ENCODE measurements at regions not wholly inside any gene's neighbourhood (a gene's known extent, or its start where the extent isn't known, plus 50 kb on each side); places are given as distances from the start of the nearest gene placed in this dataset.

DNA sequence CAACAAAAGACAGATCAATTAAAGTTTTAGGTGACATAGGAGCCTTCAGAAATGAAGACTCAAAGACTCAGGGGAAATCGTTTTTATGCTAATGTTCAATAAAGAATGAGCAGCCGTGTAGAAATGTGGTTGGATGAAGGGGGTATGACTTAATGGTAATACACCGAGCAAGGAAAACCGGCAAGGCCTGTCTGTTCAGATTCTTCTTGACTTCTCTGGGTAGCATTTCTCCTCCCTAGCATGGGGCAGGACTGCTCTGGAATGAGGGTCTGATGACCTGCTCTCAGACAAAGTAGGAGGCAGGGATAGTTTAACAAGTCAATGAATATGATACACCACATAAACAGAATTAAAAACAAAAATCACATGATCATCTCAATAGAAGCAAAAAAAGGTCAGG is 487.4 kb downstream of the ZNF608 start:
- Histone ChIP-seq H3K9ac (ENCODE audit: low read depth, low read length) (no peak overlapping the region), H3K4me2 (ENCODE audit: low read length) (no peak overlapping the region), H3K36me3 (ENCODE audit: insufficient read depth, low read length) (no peaks in the 10 kb centered on the region), H3K9me3 (replicated peaks; ENCODE audit: low read length) (no peaks in the 10 kb centered on the region), H3K4me3 (ENCODE audit: low read length) (no peak overlapping the region), H3K27me3 (ENCODE audit: control insufficient read depth, insufficient read depth, low read length) (peaks cover 7% of the 10 kb centered on the region), H3K4me1 (ENCODE audit: control insufficient read depth, insufficient read depth, low read length) (no peaks in the 10 kb centered on the region)

DNA sequence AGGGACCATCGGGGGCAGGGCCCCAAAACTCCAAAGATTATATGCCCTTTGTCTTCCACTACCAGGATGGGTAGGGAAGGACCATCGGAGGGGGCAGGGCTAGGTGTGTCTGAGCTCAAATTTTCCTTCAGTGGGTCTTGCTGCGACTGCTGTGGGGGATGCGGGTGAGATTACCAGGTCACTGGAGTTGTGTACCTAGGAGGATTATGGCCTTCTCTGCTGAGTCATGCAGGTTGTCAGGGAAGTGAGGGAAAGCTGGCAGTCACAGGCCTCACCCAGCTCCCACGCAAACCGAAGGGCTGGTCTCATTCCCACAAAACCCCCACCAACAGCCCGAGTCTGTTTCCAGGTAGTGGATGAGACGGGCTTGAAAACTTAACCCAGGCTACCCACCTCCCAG is 489.4 kb downstream of the ZNF608 start:
- H3K9ac ChIP-seq (ENCODE audit: low read depth, low read length): no peak overlapping the region
- peaks cover 7% of the 10 kb centered on the region for H3K27me3 ChIP-seq (ENCODE audit: control insufficient read depth, insufficient read depth, low read length)
- no peaks in the 10 kb centered on the region for H3K36me3 ChIP-seq (ENCODE audit: insufficient read depth, low read length)
- no peaks in the 10 kb centered on the region for H3K4me1 ChIP-seq (ENCODE audit: control insufficient read depth, insufficient read depth, low read length)
- H3K4me2 ChIP-seq (ENCODE audit: low read length): no peak overlapping the region
- H3K4me3 ChIP-seq (ENCODE audit: low read length): no peak overlapping the region
- H3K9me3 ChIP-seq (replicated peaks; ENCODE audit: low read length): no peaks in the 10 kb centered on the region

DNA sequence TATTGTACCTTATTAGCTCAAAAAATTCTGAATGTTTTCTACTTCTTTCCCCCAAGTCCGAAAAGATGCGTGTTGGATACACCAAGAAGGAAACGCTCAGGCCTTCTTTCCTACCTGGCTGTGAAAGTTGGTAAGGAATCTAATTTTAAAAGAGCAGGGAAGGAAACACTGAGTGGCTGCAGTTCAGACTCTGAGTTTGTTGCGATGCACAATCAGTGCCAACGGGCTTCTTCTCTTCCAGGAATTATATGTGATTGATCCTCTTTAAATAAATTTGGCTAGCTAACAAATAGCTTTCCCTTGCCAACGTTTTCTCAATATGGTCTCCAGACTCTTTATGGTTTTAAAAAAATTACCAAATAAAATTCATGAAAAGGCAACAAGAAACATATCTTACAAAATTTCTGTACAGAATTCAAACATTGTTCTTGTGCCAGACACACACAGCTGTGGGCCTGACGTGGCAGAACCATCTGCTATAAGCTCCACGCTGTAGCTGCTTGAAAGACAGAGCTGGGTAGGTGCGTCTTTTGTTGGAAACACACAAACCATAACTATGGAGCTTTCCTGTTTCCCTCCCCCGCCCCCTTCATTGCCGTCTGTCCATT is 493.1 kb downstream of the ZNF608 start:
- Histone ChIP-seq H3K9me3 (replicated peaks; ENCODE audit: low read length) (no peaks in the 10 kb centered on the region), H3K4me3 (ENCODE audit: low read length) (no peak overlapping the region), H3K9ac (ENCODE audit: low read depth, low read length) (no peak overlapping the region), H3K36me3 (ENCODE audit: insufficient read depth, low read length) (no peaks in the 10 kb centered on the region), H3K4me2 (ENCODE audit: low read length) (no peak overlapping the region), H3K27me3 (ENCODE audit: control insufficient read depth, insufficient read depth, low read length) (no peaks in the 10 kb centered on the region), H3K4me1 (ENCODE audit: control insufficient read depth, insufficient read depth, low read length) (no peaks in the 10 kb centered on the region)

DNA sequence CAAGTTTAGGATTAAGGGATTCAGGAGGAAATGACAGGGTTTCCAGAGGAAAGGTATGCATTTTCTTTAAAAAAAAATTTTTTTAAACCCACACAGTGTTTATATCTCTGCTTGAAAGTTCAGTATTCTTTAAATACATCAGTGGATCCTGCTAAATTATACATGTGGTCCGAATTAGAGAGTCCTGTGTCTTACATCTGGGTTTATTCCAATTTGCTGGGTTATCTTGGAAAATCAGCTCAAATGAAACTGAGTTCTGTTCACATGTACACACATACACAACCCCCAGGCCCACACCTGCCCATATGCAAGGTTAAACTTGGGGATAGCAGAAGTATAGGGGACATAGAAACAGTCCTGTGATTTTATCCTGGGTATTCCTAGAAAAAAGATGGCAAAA is 493.7 kb downstream of the ZNF608 start:
- H3K9me3 ChIP-seq (replicated peaks; ENCODE audit: low read length): no peaks in the 10 kb centered on the region
- no peak overlapping the region for H3K4me2 ChIP-seq (ENCODE audit: low read length)
- H3K27me3 ChIP-seq (ENCODE audit: control insufficient read depth, insufficient read depth, low read length): no peaks in the 10 kb centered on the region
- H3K4me3 ChIP-seq (ENCODE audit: low read length): no peak overlapping the region
- no peaks in the 10 kb centered on the region for H3K4me1 ChIP-seq (ENCODE audit: control insufficient read depth, insufficient read depth, low read length)
- H3K36me3 ChIP-seq (ENCODE audit: insufficient read depth, low read length): no peaks in the 10 kb centered on the region
- no peak overlapping the region for H3K9ac ChIP-seq (ENCODE audit: low read depth, low read length)

GRCh38 chr5:124252191-124252638 is 494.2 kb downstream of the ZNF608 start:
- H3K9me3 ChIP-seq (replicated peaks; ENCODE audit: low read length): no peaks in the 10 kb centered on the region
- H3K4me2 ChIP-seq (ENCODE audit: low read length): no peak overlapping the region
- no peak overlapping the region for H3K9ac ChIP-seq (ENCODE audit: low read depth, low read length)
- no peaks in the 10 kb centered on the region for H3K36me3 ChIP-seq (ENCODE audit: insufficient read depth, low read length)
- H3K27me3 ChIP-seq (ENCODE audit: control insufficient read depth, insufficient read depth, low read length): no peaks in the 10 kb centered on the region
- H3K4me1 ChIP-seq (ENCODE audit: control insufficient read depth, insufficient read depth, low read length): no peaks in the 10 kb centered on the region
- no peak overlapping the region for H3K4me3 ChIP-seq (ENCODE audit: low read length)

- Histone ChIP-seq H3K4me3 (ENCODE audit: low read length) (no peak overlapping the region), H3K27me3 (ENCODE audit: control insufficient read depth, insufficient read depth, low read length) (no peaks in the 10 kb centered on the region), H3K4me2 (ENCODE audit: low read length) (no peak overlapping the region), H3K9me3 (replicated peaks; ENCODE audit: low read length) (no peaks in the 10 kb centered on the region), H3K36me3 (ENCODE audit: insufficient read depth, low read length) (no peaks in the 10 kb centered on the region), H3K4me1 (ENCODE audit: control insufficient read depth, insufficient read depth, low read length) (no peaks in the 10 kb centered on the region), H3K9ac (ENCODE audit: low read depth, low read length) (no peak overlapping the region)
Measured at GRCh38 chr5:124245276-124245675, 501.2 kb downstream of the ZNF608 start.

DNA sequence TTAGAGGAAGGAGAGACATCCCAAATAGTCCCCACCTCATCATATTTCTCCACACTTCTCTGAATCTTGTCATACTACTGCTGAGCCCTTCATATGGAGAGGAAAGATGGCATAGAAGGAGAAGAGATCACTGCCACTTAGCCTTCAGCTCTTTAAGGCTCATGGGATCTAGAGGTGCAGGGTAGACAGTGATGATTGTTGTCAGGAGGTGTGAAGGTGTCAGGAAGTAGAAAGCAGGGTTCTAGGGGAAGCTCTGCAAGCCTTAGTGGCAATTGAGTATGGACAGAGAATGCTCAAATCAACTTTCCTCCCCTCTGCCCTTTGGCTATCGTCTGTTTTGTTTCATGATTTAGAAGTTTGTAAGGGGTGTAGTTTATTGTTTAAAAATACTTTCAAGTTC is 505.7 kb downstream of the ZNF608 start:
- Histone ChIP-seq H3K9me3 (replicated peaks; ENCODE audit: low read length) (peaks cover 3% of the 10 kb centered on the region), H3K4me2 (ENCODE audit: low read length) (no peak overlapping the region), H3K27me3 (ENCODE audit: control insufficient read depth, insufficient read depth, low read length) (no peaks in the 10 kb centered on the region), H3K36me3 (ENCODE audit: insufficient read depth, low read length) (no peaks in the 10 kb centered on the region), H3K4me3 (ENCODE audit: low read length) (no peak overlapping the region), H3K9ac (ENCODE audit: low read depth, low read length) (no peak overlapping the region), H3K4me1 (ENCODE audit: control insufficient read depth, insufficient read depth, low read length) (no peaks in the 10 kb centered on the region)

- Histone ChIP-seq H3K4me2 (ENCODE audit: low read length) (no peak overlapping the region), H3K9ac (ENCODE audit: low read depth, low read length) (no peak overlapping the region), H3K9me3 (replicated peaks; ENCODE audit: low read length) (peaks cover 3% of the 10 kb centered on the region)
Measured at GRCh38 chr5:124239572-124239971, 506.9 kb downstream of the ZNF608 start.

GRCh38 chr5:124238350-124238749 is 508.1 kb downstream of the ZNF608 start:
- Histone ChIP-seq H3K9ac (ENCODE audit: low read depth, low read length) (no peak overlapping the region), H3K4me1 (ENCODE audit: control insufficient read depth, insufficient read depth, low read length) (no peaks in the 10 kb centered on the region), H3K9me3 (replicated peaks; ENCODE audit: low read length) (peaks cover 3% of the 10 kb centered on the region), H3K36me3 (ENCODE audit: insufficient read depth, low read length) (no peaks in the 10 kb centered on the region), H3K27me3 (ENCODE audit: control insufficient read depth, insufficient read depth, low read length) (no peaks in the 10 kb centered on the region), H3K4me3 (ENCODE audit: low read length) (no peak overlapping the region), H3K4me2 (ENCODE audit: low read length) (no peak overlapping the region)

More at GRCh38 chr5:124239572-124239971, 506.9 kb downstream of the ZNF608 start:
- H3K36me3 ChIP-seq (ENCODE audit: insufficient read depth, low read length): no peaks in the 10 kb centered on the region
- H3K4me3 ChIP-seq (ENCODE audit: low read length): no peak overlapping the region
- H3K4me1 ChIP-seq (ENCODE audit: control insufficient read depth, insufficient read depth, low read length): no peaks in the 10 kb centered on the region
- H3K27me3 ChIP-seq (ENCODE audit: control insufficient read depth, insufficient read depth, low read length): no peaks in the 10 kb centered on the region

- H3K9me3 ChIP-seq (replicated peaks; ENCODE audit: low read length): peaks cover 3% of the 10 kb centered on the region
- no peak overlapping the region for H3K4me2 ChIP-seq (ENCODE audit: low read length)
- no peaks in the 10 kb centered on the region for H3K4me1 ChIP-seq (ENCODE audit: control insufficient read depth, insufficient read depth, low read length)
- H3K9ac ChIP-seq (ENCODE audit: low read depth, low read length): no peak overlapping the region
- H3K27me3 ChIP-seq (ENCODE audit: control insufficient read depth, insufficient read depth, low read length): no peaks in the 10 kb centered on the region
- no peak overlapping the region for H3K4me3 ChIP-seq (ENCODE audit: low read length)
- no peaks in the 10 kb centered on the region for H3K36me3 ChIP-seq (ENCODE audit: insufficient read depth, low read length)
Measured at GRCh38 chr5:124237206-124237695, 509.2 kb downstream of the ZNF608 start.

GRCh38 chr5:124236361-124237205 is 509.9 kb downstream of the ZNF608 start:
- no peak overlapping the region for H3K4me3 ChIP-seq (ENCODE audit: low read length)
- no peak overlapping the region for H3K4me2 ChIP-seq (ENCODE audit: low read length)
- H3K27me3 ChIP-seq (ENCODE audit: control insufficient read depth, insufficient read depth, low read length): no peaks in the 10 kb centered on the region
- H3K36me3 ChIP-seq (ENCODE audit: insufficient read depth, low read length): no peaks in the 10 kb centered on the region
- peaks cover 3% of the 10 kb centered on the region for H3K9me3 ChIP-seq (replicated peaks; ENCODE audit: low read length)
- no peak overlapping the region for H3K9ac ChIP-seq (ENCODE audit: low read depth, low read length)
- H3K4me1 ChIP-seq (ENCODE audit: control insufficient read depth, insufficient read depth, low read length): no peaks in the 10 kb centered on the region

Measured in skeletal muscle satellite cell (primary cell).